Endothelial cell of umbilical vein (primary cell): ENCODE measurements at regions not wholly inside any gene's neighbourhood (a gene's known extent, or its start where the extent isn't known, plus 50 kb on each side); places are given as distances from the start of the nearest gene placed in this dataset.

Source experiments
- EZH2 ChIP-seq: IDR thresholded peaks from 2 replicates; pipeline ENCODE4 v1.6.1; 2012; ENCODE audit warnings: borderline replicate concordance, low read depth, mild to moderate bottlenecking, moderate library complexity, low read length, inconsistent platforms; ENCODE audit not compliant: severe bottlenecking
- FOS ChIP-seq: IDR thresholded peaks from 2 replicates; pipeline ENCODE4 v1.6.1; 2011; ENCODE audit warnings: mild to moderate bottlenecking, low read length, moderate library complexity, borderline replicate concordance; ENCODE audit not compliant: insufficient read depth
- GATA2 ChIP-seq: IDR thresholded peaks from 2 replicates; pipeline ENCODE4 v1.7.0; 2011; ENCODE audit warnings: low read depth, mild to moderate bottlenecking, moderate library complexity, mixed read lengths, low read length; ENCODE audit not compliant: insufficient read length, insufficient read depth
- JUN ChIP-seq: IDR thresholded peaks from 2 replicates; pipeline ENCODE4 v1.6.1; 2011; ENCODE audit warnings: borderline replicate concordance, low read depth; ENCODE audit not compliant: insufficient read length, insufficient read depth
- MYC ChIP-seq: IDR thresholded peaks from one replicate; pipeline ENCODE4 v1.6.1; 2011; ENCODE audit warnings: mild to moderate bottlenecking, low read depth, low read length
- POLR2A ChIP-seq: IDR thresholded peaks from 2 replicates; pipeline ENCODE4 v1.6.1; 2012; ENCODE audit warnings: low read depth, mild to moderate bottlenecking, control low read depth, low read length
- POLR2AphosphoS5 ChIP-seq: IDR thresholded peaks from 2 replicates; pipeline ENCODE4 v1.6.1; 2012; ENCODE audit warnings: low read depth, mild to moderate bottlenecking, control low read depth, low read length, moderate library complexity; ENCODE audit not compliant: insufficient read depth
- TF ChIP-seq, protein P1 (sequence below), 2 donors: IDR thresholded peaks; 1 replicate in 1 of 2; 2 replicates in 1 of 2; pipeline ENCODE4 v1.5.1; 2011; ENCODE audit warnings: low read length in 2 of 2, mild to moderate bottlenecking in 2 of 2, moderate library complexity in 2 of 2, control low read depth in 1 of 2, inconsistent platforms in 1 of 2, low read depth in 1 of 2; ENCODE audit not compliant: insufficient read depth in 1 of 2; ENCODE audit errors: extremely low read depth in 1 of 2
- TF ChIP-seq, protein P2 (sequence below): IDR thresholded peaks from 2 replicates; pipeline ENCODE4 v1.6.1; 2011; ENCODE audit not compliant: insufficient read depth, insufficient read length

DNA sequence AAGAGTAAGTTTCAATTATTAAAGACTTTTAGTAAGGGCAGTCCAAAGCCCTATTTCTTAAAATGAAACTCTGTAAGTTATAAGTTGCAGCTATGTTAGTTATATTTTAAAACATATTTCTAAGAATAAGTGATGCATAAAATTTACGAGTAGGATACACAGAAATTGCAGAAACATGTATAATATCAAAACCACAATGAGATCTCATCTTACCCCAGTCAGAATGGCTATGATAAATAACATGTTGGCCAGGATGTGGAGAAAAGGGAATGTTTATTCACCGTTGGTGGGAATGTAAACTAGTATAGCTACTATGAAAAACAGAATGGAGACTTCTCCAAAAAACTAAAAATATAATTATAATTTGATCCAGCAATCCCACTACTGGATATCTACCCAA is 201.2 kb downstream of the CBLN2 start:
- TF ChIP-seq JUN, result no peak
- TF ChIP-seq, protein P1, sequence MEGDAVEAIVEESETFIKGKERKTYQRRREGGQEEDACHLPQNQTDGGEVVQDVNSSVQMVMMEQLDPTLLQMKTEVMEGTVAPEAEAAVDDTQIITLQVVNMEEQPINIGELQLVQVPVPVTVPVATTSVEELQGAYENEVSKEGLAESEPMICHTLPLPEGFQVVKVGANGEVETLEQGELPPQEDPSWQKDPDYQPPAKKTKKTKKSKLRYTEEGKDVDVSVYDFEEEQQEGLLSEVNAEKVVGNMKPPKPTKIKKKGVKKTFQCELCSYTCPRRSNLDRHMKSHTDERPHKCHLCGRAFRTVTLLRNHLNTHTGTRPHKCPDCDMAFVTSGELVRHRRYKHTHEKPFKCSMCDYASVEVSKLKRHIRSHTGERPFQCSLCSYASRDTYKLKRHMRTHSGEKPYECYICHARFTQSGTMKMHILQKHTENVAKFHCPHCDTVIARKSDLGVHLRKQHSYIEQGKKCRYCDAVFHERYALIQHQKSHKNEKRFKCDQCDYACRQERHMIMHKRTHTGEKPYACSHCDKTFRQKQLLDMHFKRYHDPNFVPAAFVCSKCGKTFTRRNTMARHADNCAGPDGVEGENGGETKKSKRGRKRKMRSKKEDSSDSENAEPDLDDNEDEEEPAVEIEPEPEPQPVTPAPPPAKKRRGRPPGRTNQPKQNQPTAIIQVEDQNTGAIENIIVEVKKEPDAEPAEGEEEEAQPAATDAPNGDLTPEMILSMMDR (IDR thresholded peaks at IDR 0.05; ENCODE audit: extremely low read depth in 1 of 2, insufficient read depth in 1 of 2, low read depth in 1 of 2, low read length in 2 of 2), result no peak
- no peak for TF ChIP-seq EZH2
- no peak for TF ChIP-seq MYC
- no peak for TF ChIP-seq POLR2A
- no peak for TF ChIP-seq POLR2AphosphoS5
- TF ChIP-seq, protein P2, sequence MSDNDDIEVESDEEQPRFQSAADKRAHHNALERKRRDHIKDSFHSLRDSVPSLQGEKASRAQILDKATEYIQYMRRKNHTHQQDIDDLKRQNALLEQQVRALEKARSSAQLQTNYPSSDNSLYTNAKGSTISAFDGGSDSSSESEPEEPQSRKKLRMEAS, result no peak
- no peak for TF ChIP-seq FOS
- no peak for TF ChIP-seq GATA2
